OCI-LY7 (cell line): ENCODE measurements at regions not wholly inside any gene's neighbourhood (a gene's known extent, or its start where the extent isn't known, plus 50 kb on each side); places are given as distances from the start of the nearest gene placed in this dataset.

Experiments used
- BruUV-seq: library from RNA; stranded (reverse); fragments of 400-500 nt; replicated peaks from 2 replicates; lab custom pipeline; 2021; lab: Mats Ljungman, UMichigan
- CTCF ChIA-PET: fragments of 300-600 bp; sonication (Branson Sonifier 250); formaldehyde crosslinking; loops from one replicate; lab custom pipeline; 2022; ENCODE audit warnings: antibody characterized with exemption; ENCODE audit not compliant: unreplicated experiment; lab: Charles Lee
- POLR2A ChIA-PET: fragments of 300-600 bp; sonication (Branson Sonifier 250); formaldehyde crosslinking; loops from one replicate; lab custom pipeline; 2022; ENCODE audit warnings: antibody characterized with exemption; lab: Charles Lee
- DNase-seq: peaks from one replicate; pipeline ENCODE4 v3.0.0-alpha.2; 2015; ENCODE audit warnings: low spot score
- H2AFZ ChIP-seq: fragments of 200-600 bp; sonication (generic), shearing (Covaris generic); 2 replicates; pipeline ENCODE4 v1.6.1; 2014; ENCODE audit warnings: mild to moderate bottlenecking, antibody characterized with exemption, low read length, moderate library complexity
- H3K27ac ChIP-seq: fragments of 200-600 bp; sonication (generic); 2 replicates; pipeline ENCODE4 v1.5.1; 2014; ENCODE audit warnings: mixed run types, low read depth, mild to moderate bottlenecking, moderate library complexity, low read length, inconsistent platforms; ENCODE audit not compliant: poor library complexity, severe bottlenecking
- H3K36me3 ChIP-seq: fragments of 200-600 bp; sonication (generic); 2 replicates; pipeline ENCODE4 v1.6.1; 2014; ENCODE audit warnings: mild to moderate bottlenecking, antibody characterized with exemption, low read length, moderate library complexity, mixed read lengths; ENCODE audit not compliant: insufficient read depth
- H3K4me1 ChIP-seq: fragments of 200-600 bp; sonication (generic); 2 replicates; pipeline ENCODE4 v1.5.1; 2014; ENCODE audit warnings: mild to moderate bottlenecking, low read length; ENCODE audit not compliant: insufficient read depth, poor library complexity, severe bottlenecking
- H3K4me2 ChIP-seq: fragments of 200-600 bp; sonication (generic); 2 replicates; pipeline ENCODE4 v1.6.1; 2014; ENCODE audit warnings: mild to moderate bottlenecking, low read length
- H3K4me3 ChIP-seq: fragments of 200-600 bp; sonication (generic); 2 replicates; pipeline ENCODE4 v1.5.1; 2014; ENCODE audit warnings: mild to moderate bottlenecking, low read depth, low read length; ENCODE audit not compliant: poor library complexity, severe bottlenecking
- H3K79me2 ChIP-seq: fragments of 200-600 bp; sonication (generic); 2 replicates; pipeline ENCODE4 v1.6.1; 2016; ENCODE audit warnings: low read depth, mild to moderate bottlenecking, low read length, moderate library complexity, mixed read lengths; ENCODE audit not compliant: insufficient read depth
- H3K9me2 ChIP-seq: fragments of 200-600 bp; sonication (generic); 2 replicates; pipeline ENCODE4 v1.6.1; 2016; ENCODE audit warnings: mild to moderate bottlenecking, low read length, mixed read lengths; ENCODE audit not compliant: insufficient read depth
- H3K9me3 ChIP-seq: fragments of 200-600 bp; sonication (generic); 2 replicates; pipeline ENCODE4 v1.6.1; 2014; ENCODE audit warnings: mild to moderate bottlenecking, mixed run types, low read length, mixed read lengths
- H4K20me1 ChIP-seq: fragments of 200-600 bp; sonication (generic); 2 replicates; pipeline ENCODE4 v1.6.1; 2014; ENCODE audit warnings: mild to moderate bottlenecking, antibody characterized with exemption, low read length, moderate library complexity, mixed read lengths; ENCODE audit not compliant: insufficient read depth
- EZH2phosphoT487 ChIP-seq: fragments of 200-600 bp; sonication (generic); IDR thresholded peaks from 2 replicates; pipeline ENCODE4 v1.6.1; 2018; ENCODE audit warnings: low read depth, borderline replicate concordance, mild to moderate bottlenecking, mixed run types, antibody characterized with exemption, low read length, moderate library complexity, mixed read lengths
- intact Hi-C: fragments of 100-400 bp; cut with micrococcal nuclease; formaldehyde crosslinking; loops from one replicate; pipeline ENCODE4 v1.10.0; 2022; ENCODE audit not compliant: unreplicated experiment
- TF ChIP-seq, protein P1 (sequence below): fragments of 200-600 bp; sonication (generic); conservative IDR thresholded peaks from 2 replicates; pipeline ENCODE4 v1.5.1; 2014; ENCODE audit warnings: mild to moderate bottlenecking, antibody characterized with exemption, low read length, moderate library complexity, mixed read lengths

DNA sequence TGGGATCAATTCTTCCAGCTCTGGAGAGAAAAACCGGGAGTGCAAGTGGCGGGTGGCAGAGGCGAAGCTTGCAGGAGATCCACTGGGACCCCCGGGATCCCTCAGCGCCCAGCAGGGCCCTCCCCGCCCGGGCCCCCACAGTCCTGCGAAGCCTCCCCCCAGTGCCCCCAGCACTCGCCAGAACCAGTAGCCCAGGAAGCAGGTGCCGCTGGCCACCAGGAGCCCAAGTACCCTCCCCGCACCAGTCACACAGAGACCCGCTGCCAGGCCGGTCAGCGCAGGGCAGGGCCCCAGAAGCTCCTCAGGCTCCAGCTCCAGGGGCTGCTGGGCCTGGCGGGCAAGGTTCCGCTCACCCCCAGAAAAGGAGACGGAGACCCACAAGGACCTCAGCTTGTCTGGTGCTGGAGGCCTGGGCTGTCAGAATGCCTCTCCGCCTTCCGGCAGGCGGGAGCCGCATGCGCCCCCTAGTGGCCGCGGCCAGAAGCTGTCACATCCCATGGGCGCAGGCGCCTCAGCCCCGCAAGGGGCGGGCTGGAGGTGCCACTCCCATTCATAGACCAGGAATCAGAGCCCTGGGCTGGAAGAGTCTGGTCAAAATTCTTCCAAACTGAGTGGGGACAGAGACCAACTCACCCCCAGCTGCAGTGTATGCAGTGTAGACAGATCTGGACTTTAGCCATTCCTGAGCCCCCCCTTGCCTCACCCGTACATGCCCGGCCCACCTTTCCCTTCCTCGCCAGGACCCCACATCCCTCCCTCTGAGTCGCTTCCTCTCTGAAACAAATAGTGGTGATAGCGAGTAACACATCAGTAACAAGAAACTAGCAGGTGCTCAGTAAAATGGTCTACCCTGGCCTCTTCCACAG is 1002.3 kb downstream of the KCNJ18 start:
- no peak overlapping the region for H2AFZ ChIP-seq
- no peak overlapping the region for H3K27ac ChIP-seq
- TF ChIP-seq, protein P1, sequence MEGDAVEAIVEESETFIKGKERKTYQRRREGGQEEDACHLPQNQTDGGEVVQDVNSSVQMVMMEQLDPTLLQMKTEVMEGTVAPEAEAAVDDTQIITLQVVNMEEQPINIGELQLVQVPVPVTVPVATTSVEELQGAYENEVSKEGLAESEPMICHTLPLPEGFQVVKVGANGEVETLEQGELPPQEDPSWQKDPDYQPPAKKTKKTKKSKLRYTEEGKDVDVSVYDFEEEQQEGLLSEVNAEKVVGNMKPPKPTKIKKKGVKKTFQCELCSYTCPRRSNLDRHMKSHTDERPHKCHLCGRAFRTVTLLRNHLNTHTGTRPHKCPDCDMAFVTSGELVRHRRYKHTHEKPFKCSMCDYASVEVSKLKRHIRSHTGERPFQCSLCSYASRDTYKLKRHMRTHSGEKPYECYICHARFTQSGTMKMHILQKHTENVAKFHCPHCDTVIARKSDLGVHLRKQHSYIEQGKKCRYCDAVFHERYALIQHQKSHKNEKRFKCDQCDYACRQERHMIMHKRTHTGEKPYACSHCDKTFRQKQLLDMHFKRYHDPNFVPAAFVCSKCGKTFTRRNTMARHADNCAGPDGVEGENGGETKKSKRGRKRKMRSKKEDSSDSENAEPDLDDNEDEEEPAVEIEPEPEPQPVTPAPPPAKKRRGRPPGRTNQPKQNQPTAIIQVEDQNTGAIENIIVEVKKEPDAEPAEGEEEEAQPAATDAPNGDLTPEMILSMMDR = peak; percentile 54
- no peak for TF ChIP-seq EZH2phosphoT487
- H3K4me1 ChIP-seq = no peaks in the 10 kb centered on the region
- no peaks in the 10 kb centered on the region for H4K20me1 ChIP-seq
- H3K9me2 ChIP-seq = no peaks in the 10 kb centered on the region
- ChIA-PET CTCF (no interaction called here), POLR2A (no interaction called here)
- no peak for DNase-seq
- H3K4me2 ChIP-seq = no peak overlapping the region
- no peak overlapping the region for H3K4me3 ChIP-seq
- 0 out of 2 replicates have a peak, but pooled peaks cover 5% of the 10 kb centered on the region for H3K9me3 ChIP-seq
- H3K79me2 ChIP-seq = no peaks in the 10 kb centered on the region
- intact Hi-C loops = no loop called here
- H3K36me3 ChIP-seq = no peaks in the 10 kb centered on the region
- no TSS peak for BruUV-seq

DNA sequence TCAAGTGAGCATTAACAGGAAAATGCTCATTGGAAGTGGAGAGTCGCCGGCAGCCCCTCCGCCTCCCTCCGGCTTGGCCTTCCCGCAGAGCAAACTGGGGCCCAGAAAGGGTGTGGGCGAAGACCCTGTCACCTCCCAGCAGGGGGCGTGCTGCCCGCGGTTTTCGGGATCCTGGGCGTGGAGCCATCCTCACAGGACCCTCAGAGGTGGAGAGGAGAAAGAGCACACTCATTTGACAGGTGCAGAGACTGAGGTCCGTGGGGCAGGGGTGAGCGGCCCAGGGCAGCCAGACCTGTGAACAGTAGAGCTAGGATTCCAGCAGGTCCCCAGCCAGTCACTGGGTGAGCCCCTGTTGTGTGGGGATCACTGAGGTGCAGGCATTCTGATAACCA is 1002.9 kb downstream of the KCNJ18 start:
- Histone ChIP-seq H3K9me3 (0 out of 2 replicates have a peak, but pooled peaks cover 5% of the 10 kb centered on the region), H3K36me3 (no peaks in the 10 kb centered on the region), H3K79me2 (no peaks in the 10 kb centered on the region), H3K27ac (no peak overlapping the region), H3K4me1 (no peaks in the 10 kb centered on the region), H3K9me2 (no peaks in the 10 kb centered on the region), H3K4me3 (no peak overlapping the region), H4K20me1 (no peaks in the 10 kb centered on the region), H3K4me2 (no peak overlapping the region), H2AFZ (no peak overlapping the region)
- TF ChIP-seq EZH2phosphoT487 = no peak
- TF ChIP-seq, protein P1 = peak; percentile 30; the same call in 1 of the 2 replicates
- ChIA-PET POLR2A (no interaction called here), CTCF (no interaction called here)
- intact Hi-C loops = no loop called here
- DNase-seq = no peak
- BruUV-seq = no TSS peak

DNA sequence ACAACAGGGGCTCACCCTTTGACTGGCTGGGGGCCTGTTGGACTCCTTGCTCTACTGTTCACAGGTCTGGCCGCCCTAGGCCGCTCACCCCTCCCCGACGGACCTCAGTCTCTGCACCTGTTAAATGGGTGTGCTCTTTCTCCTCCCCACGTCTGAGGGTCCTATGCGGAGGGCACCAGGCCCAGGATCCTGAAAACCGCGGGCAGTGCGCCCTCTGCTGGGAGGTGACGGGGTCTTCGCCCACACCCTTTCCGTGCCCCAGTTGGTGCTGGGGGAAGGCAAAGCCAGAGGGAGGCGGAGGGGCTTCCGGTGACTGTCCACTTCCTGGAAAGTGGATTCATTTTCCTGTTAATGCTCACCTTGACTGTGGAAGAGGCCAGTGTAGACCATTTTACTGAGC is 1010.9 kb downstream of the KCNJ18 start:
- Histone ChIP-seq H3K4me3 (no peak overlapping the region), H3K9me3 (no peaks in the 10 kb centered on the region), H3K4me1 (no peaks in the 10 kb centered on the region), H3K79me2 (no peaks in the 10 kb centered on the region), H4K20me1 (no peaks in the 10 kb centered on the region), H3K9me2 (no peaks in the 10 kb centered on the region), H3K27ac (no peak overlapping the region), H3K36me3 (no peaks in the 10 kb centered on the region), H3K4me2 (no peak overlapping the region), H2AFZ (no peak overlapping the region)
- no TSS peak for BruUV-seq
- CTCF ChIA-PET = no interaction called here
- no peak for DNase-seq
- POLR2A ChIA-PET = no interaction called here
- intact Hi-C loops = no loop called here
- TF ChIP-seq EZH2phosphoT487 = no peak
- TF ChIP-seq, protein P1 = peak; percentile 58; the same call in 1 of the 2 replicates
